ENCODE measurements at regions not wholly inside any gene's neighbourhood (a gene's known extent, or its start where the extent isn't known, plus 50 kb on each side); places are given as distances from the start of the nearest gene placed in this dataset.

DNA sequence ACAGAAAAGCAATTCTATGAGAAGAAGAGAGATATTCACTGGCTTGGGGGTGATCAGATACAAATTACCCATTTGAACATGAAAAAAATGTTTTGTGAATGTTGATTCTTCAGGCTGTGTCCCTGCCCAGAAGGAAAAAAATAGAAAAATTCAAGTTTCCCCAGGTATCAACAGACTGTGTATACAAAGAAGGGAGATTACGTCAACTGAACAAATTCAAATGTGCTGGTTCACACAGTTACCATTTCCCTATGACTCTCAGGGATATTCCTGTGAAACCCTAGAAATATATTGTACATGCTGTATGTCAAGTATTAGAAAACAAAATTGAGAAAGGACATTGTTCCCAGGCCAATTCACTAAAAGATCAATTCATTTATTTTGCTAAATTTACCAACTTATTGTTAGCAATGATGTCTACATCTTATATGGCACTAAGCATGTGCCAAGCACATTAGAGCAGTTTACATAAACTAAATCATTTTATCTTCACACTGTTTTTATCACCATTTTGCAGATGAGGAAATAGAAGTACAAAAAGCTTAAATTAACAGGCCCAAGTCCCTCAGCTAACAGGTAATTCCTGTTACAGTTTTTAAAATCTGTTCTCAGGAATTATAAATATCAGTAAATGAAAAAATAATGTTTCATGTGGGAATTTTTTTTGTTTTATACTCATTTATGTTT lies 306.7 kb upstream of the ROBO2 start:
- no peak for DNase-seq (ENCODE audit: low read depth)
- TF ChIP-seq, protein P1, sequence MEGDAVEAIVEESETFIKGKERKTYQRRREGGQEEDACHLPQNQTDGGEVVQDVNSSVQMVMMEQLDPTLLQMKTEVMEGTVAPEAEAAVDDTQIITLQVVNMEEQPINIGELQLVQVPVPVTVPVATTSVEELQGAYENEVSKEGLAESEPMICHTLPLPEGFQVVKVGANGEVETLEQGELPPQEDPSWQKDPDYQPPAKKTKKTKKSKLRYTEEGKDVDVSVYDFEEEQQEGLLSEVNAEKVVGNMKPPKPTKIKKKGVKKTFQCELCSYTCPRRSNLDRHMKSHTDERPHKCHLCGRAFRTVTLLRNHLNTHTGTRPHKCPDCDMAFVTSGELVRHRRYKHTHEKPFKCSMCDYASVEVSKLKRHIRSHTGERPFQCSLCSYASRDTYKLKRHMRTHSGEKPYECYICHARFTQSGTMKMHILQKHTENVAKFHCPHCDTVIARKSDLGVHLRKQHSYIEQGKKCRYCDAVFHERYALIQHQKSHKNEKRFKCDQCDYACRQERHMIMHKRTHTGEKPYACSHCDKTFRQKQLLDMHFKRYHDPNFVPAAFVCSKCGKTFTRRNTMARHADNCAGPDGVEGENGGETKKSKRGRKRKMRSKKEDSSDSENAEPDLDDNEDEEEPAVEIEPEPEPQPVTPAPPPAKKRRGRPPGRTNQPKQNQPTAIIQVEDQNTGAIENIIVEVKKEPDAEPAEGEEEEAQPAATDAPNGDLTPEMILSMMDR (IDR thresholded peaks at IDR 0.05; ENCODE audit: insufficient read depth, low read depth, low read length, missing control alignments), result no peak
- no peak overlapping the region for H3K4me3 ChIP-seq (ENCODE audit: low read depth, low read length)

DNA sequence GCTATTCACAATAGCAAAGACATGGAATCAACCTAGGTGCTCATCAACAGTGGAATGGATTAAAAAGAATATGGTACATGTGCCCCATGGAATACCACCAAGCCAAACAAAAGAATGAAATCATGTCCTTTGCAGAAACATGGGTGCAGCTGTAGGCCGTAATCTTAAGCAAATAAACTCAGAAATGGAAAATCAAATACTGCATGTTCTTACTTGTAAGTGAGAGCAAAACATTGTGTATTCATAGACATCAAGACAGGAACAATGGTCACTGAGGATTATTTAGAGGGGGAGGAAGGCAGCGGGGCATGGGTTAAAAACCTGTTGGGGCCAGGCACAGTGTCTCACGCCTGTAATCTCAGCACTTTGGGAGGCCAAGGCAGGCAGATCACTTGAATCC lies 304.7 kb upstream of the ROBO2 start:
- no peak overlapping the region for H3K4me3 ChIP-seq (ENCODE audit: low read depth, low read length)
- TF ChIP-seq, protein P1 (IDR thresholded peaks at IDR 0.05; ENCODE audit: insufficient read depth, low read depth, low read length, missing control alignments), result no peak
- DNase-seq (ENCODE audit: low read depth), result no peak

DNA sequence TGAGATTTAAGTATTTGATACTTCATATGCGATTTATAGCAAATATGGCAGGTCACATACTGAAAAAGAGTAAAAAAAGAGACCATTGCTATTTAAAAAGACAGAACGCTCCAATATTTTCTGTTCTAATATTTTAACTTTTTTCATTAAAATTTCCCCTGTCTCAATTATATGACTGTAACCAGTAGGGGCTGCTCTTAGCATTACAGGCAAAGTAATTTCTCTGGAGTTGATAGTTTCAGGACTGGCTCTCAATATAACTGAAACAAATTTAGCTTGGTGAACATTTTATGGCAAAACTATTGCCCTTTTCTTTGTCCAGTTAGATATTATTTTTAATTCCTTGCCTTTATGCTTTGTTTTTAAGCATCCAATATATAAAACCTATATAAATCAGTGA lies 286.3 kb upstream of the ROBO2 start:
- TF ChIP-seq, protein P1 (IDR thresholded peaks at IDR 0.05; ENCODE audit: insufficient read depth, low read depth, low read length, missing control alignments), result no peak
- H3K4me3 ChIP-seq (ENCODE audit: low read depth, low read length), result no peak overlapping the region
- DNase-seq (ENCODE audit: low read depth), result no peak

DNA sequence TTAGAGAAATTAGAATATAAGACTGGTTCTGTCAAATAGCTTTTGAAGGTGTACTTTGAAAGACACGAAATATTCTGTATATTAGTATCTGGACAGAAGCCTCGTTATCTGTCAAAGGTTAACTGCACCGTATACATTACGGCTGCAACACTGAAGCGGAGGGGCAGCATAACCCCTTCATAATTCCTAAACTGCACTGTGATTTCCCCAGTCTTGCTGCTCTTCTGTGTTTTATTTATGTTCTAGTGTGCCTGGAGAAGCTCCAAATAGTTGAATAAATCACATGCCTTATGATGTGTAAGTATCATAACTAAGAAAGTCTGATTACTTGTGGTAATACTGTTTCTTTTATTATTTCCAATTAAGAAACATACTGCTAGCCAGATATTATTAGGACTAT lies 285.7 kb upstream of the ROBO2 start:
- TF ChIP-seq, protein P1 (IDR thresholded peaks at IDR 0.05; ENCODE audit: insufficient read depth, low read depth, low read length, missing control alignments), result no peak
- DNase-seq (ENCODE audit: low read depth), result no peak
- H3K4me3 ChIP-seq (ENCODE audit: low read depth, low read length), result no peak overlapping the region

DNA sequence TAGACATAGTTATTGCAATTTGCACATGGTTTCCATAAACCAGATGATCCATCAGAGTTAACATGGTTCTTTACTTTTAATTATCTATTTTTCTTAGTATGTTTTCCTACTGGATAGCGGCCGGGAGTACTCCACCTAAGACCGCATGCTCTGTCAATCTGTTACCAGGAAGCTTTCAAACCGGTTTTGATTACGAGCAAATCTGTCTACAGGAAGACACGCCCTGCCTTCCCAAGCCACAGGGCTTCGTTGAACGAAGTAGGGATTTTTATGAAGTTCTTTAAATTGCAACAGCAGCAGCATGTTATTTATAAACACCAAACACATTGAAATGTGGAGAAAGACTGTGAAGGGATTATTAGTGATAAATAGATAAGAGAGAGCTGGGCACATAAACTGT lies 283.3 kb upstream of the ROBO2 start:
- H3K4me3 ChIP-seq (ENCODE audit: low read depth, low read length), result no peak overlapping the region
- TF ChIP-seq, protein P1 (IDR thresholded peaks at IDR 0.05; ENCODE audit: insufficient read depth, low read depth, low read length, missing control alignments), result no peak
- DNase-seq (ENCODE audit: low read depth), result no peak

DNA sequence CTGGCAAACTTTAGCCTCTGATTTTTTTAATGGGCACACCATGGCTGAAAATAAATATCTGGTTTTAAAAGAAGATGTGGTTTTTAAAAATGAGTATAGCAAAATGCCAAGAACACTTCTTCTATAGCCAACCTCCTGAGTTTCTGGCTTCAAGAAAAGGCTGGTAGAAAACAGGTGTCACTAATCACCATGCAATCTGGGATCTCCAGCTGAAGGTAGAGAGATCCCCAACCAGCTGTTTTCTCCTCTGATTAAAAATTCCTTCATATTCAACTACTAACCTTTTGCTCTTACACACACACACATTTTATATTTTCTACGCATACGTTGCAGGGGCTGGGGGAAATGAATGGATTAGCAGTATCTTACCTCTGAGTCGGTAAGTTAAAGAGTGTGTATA lies 279.6 kb upstream of the ROBO2 start:
- TF ChIP-seq, protein P1 (IDR thresholded peaks at IDR 0.05; ENCODE audit: insufficient read depth, low read depth, low read length, missing control alignments), result no peak
- no peak overlapping the region for H3K4me3 ChIP-seq (ENCODE audit: low read depth, low read length)
- no peak for DNase-seq (ENCODE audit: low read depth)

DNA sequence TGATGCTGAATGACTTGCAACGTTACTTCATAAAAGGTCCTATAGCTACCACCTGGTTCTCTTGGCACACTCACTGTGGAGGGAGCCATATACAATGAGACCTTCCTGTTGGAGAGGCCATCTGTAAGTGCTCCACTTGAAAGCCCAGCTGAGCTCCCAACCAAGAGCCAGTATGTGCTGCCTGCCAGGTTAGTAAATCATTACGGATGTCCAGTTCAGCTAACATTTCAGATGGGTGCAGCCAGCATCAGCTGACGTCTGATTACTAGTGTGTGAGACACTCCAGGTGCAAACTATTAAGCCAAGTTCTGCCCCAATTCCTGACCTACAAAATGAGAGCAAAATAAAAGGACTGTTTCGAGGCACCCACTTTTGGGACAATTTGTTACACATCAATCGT lies 274.4 kb upstream of the ROBO2 start:
- TF ChIP-seq, protein P1 (IDR thresholded peaks at IDR 0.05; ENCODE audit: insufficient read depth, low read depth, low read length, missing control alignments), result no peak
- no peak overlapping the region for H3K4me3 ChIP-seq (ENCODE audit: low read depth, low read length)
- no peak for DNase-seq (ENCODE audit: low read depth)
